ENCODE measurements at regions not wholly inside any gene's neighbourhood (a gene's known extent, or its start where the extent isn't known, plus 50 kb on each side); places are given as distances from the start of the nearest gene placed in this dataset.
"Not testable (repeated sequence)": the region's sequence is repeated elsewhere in the genome, so short reads cannot be mapped to it uniquely, and the experiment has no call there.

- ATAC-seq: no peak
Measured at GRCh38 chr13:79658333-79658975, 177.5 kb downstream of the NDFIP2 start.

GRCh38 chr13:79655509-79655908 lies 174.6 kb downstream of the NDFIP2 start:
- DNase-seq (no peak), ATAC-seq (no peak)
- intact Hi-C loops (cut with DNase I, micrococcal nuclease): no loop called here

More at GRCh38 chr13:79658333-79658975, 177.5 kb downstream of the NDFIP2 start:
- no peak for DNase-seq
- intact Hi-C loops (cut with DNase I, micrococcal nuclease): no loop called here

GRCh38 chr13:79654520-79654919 lies 173.6 kb downstream of the NDFIP2 start:
- DNase-seq (no peak), ATAC-seq (no peak)
- intact Hi-C loops (cut with DNase I, micrococcal nuclease): no loop called here

GRCh38 chr13:79650688-79651087 lies 169.7 kb downstream of the NDFIP2 start:
- DNase-seq: no peak
- ATAC-seq: no peak
- intact Hi-C loops (cut with DNase I, micrococcal nuclease): no loop called here

GRCh38 chr13:79648191-79648590 lies 167.2 kb downstream of the NDFIP2 start:
- no peak for ATAC-seq
- DNase-seq: no peak
- intact Hi-C loops (cut with DNase I, micrococcal nuclease): no loop called here

GRCh38 chr13:79647533-79647932 lies 166.6 kb downstream of the NDFIP2 start:
- DNase-seq (no peak), ATAC-seq (no peak)
- intact Hi-C loops (cut with DNase I, micrococcal nuclease): no loop called here

GRCh38 chr13:79646880-79647279 lies 165.9 kb downstream of the NDFIP2 start:
- intact Hi-C loops (cut with DNase I, micrococcal nuclease): no loop called here
- ATAC-seq (no peak), DNase-seq (no peak)

GRCh38 chr13:79645569-79645968 lies 164.6 kb downstream of the NDFIP2 start:
- no peak for ATAC-seq
- no peak for DNase-seq
- intact Hi-C loops (cut with DNase I, micrococcal nuclease): no loop called here

GRCh38 chr13:79642596-79642995 lies 161.6 kb downstream of the NDFIP2 start:
- intact Hi-C loops (cut with DNase I, micrococcal nuclease): no loop called here
- ATAC-seq (no peak), DNase-seq (no peak)

GRCh38 chr13:79637133-79637763 lies 156.3 kb downstream of the NDFIP2 start:
- intact Hi-C loops (cut with DNase I, micrococcal nuclease): no loop called here
- DNase-seq: no peak
- ATAC-seq: no peak

GRCh38 chr13:79631051-79631659 lies 150.2 kb downstream of the NDFIP2 start:
- intact Hi-C loops (cut with DNase I, micrococcal nuclease): no loop called here
- no peak for DNase-seq
- no peak for ATAC-seq

- DNase-seq: no peak
- intact Hi-C loops (cut with DNase I, micrococcal nuclease): no loop called here
- ATAC-seq: no peak
Measured at GRCh38 chr13:79628463-79628862, 147.5 kb downstream of the NDFIP2 start.

- DNase-seq (no peak), ATAC-seq (no peak)
- intact Hi-C loops (cut with DNase I, micrococcal nuclease): no loop called here
Measured at GRCh38 chr13:79626924-79627323, 146.0 kb downstream of the NDFIP2 start.

GRCh38 chr13:79625517-79625916 lies 144.6 kb downstream of the NDFIP2 start:
- intact Hi-C loops (cut with DNase I, micrococcal nuclease): no loop called here
- ATAC-seq: no peak
- no peak for DNase-seq

- ATAC-seq (no peak), DNase-seq (no peak)
- intact Hi-C loops (cut with DNase I, micrococcal nuclease): no loop called here
Measured at GRCh38 chr13:79621902-79622301, 140.9 kb downstream of the NDFIP2 start.

- no peak for ATAC-seq
- intact Hi-C loops (cut with DNase I, micrococcal nuclease): no loop called here
- no peak for DNase-seq
Measured at GRCh38 chr13:79621449-79621848, 140.5 kb downstream of the NDFIP2 start.

GRCh38 chr13:79614250-79614918 lies 133.4 kb downstream of the NDFIP2 start:
- ATAC-seq (no peak), DNase-seq (no peak)
- intact Hi-C loops (cut with DNase I, micrococcal nuclease): no loop called here

GRCh38 chr13:79612604-79613003 lies 131.6 kb downstream of the NDFIP2 start:
- intact Hi-C loops (cut with DNase I, micrococcal nuclease): no loop called here
- DNase-seq (no peak), ATAC-seq (no peak)

GRCh38 chr13:79607895-79608294 lies 126.9 kb downstream of the NDFIP2 start:
- ATAC-seq; DNase-seq; intact Hi-C loops (cut with DNase I, micrococcal nuclease): not testable (repeated sequence)
